ENCODE measurements at regions not wholly inside any gene's neighbourhood (a gene's known extent, or its start where the extent isn't known, plus 50 kb on each side); places are given as distances from the start of the nearest gene placed in this dataset.

DNA sequence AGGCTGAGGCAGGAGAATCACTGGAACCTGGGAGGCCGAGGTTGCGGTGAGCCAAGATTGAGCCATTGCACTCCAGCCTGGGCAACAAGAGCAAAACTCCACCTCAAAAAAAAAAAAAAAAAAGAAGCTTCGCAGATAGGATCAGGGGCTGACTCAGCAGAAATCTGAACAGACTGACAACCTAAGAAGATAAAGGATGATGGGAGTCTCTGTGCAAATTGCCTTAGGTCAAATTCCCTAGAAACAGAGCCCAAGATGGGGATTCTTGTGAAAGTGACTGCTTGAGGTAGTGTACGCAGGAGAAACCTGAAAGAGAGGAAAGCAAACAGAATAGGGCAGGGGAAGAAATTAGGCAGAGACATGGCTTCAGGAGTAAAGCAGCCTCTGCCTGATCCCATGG lies 160.8 kb upstream of the LRIG1 start:
- TF ChIP-seq CREB1 (IDR thresholded peaks at IDR 0.05; ENCODE audit: low read depth) (no peak), EP300 (IDR thresholded peaks at IDR 0.05; ENCODE audit: borderline replicate concordance) (no peak)

All from Ishikawa (cell line).